SU-DHL-6 (cell line): ENCODE measurements at regions not wholly inside any gene's neighbourhood (a gene's known extent, or its start where the extent isn't known, plus 50 kb on each side); places are given as distances from the start of the nearest gene placed in this dataset.
"Not testable (repeated sequence)": the region's sequence is repeated elsewhere in the genome, so short reads cannot be mapped to it uniquely, and the experiment has no call there.

Experiments used
- CTCF ChIP-seq: fragments of 200-600 bp; sonication (generic); IDR thresholded peaks from one replicate; pipeline ENCODE4 v1.5.1; 2017; ENCODE audit warnings: antibody characterized with exemption, mild to moderate bottlenecking, low read length, moderate library complexity; ENCODE audit not compliant: insufficient read depth, poor library complexity, severe bottlenecking
- EZH2phosphoT487 ChIP-seq: fragments of 200-600 bp; sonication (generic), shearing (Covaris generic); conservative IDR thresholded peaks from 2 replicates; pipeline ENCODE4 v1.6.1; 2018; ENCODE audit warnings: mild to moderate bottlenecking, antibody characterized with exemption, low read length, moderate library complexity, mixed read lengths

- not testable (repeated sequence) for TF ChIP-seq CTCF, EZH2phosphoT487
Measured at GRCh38 chr5:92011845-92012244, 628.7 kb upstream of the ARRDC3 start.
